SK-N-DZ (cell line): ENCODE measurements at regions not wholly inside any gene's neighbourhood (a gene's known extent, or its start where the extent isn't known, plus 50 kb on each side); places are given as distances from the start of the nearest gene placed in this dataset.

Source experiments
- DNase-seq: peaks from one replicate; pipeline ENCODE4 v3.0.0-alpha.2; 2015; ENCODE audit warnings: low spot score

DNA sequence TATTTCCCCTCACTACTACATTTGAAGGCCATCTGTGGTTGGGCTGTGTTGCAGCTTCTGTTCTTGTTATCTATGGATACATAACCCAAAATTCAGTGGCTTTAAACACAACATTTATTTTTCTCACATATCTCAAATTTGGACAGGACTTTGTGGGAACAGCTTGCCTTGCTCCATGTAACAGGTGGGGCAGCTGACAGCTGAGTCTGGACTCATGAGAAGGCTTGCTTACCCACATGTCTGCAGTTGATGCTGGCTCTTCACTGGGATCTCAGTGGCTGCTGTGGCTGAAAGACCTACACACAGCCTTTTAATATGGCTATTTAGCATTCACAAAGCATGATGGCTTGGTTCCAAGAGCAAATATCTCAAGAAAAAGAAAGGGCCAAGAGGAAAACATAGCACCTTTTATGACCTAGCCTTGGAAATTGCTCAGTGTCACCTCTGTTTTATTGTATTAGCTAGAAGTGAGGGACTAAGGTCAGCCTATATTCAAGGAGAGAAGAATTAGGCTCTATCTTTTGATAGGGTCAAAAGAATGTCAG is 296.8 kb upstream of the ZNF521 start:
- no peak for DNase-seq

DNA sequence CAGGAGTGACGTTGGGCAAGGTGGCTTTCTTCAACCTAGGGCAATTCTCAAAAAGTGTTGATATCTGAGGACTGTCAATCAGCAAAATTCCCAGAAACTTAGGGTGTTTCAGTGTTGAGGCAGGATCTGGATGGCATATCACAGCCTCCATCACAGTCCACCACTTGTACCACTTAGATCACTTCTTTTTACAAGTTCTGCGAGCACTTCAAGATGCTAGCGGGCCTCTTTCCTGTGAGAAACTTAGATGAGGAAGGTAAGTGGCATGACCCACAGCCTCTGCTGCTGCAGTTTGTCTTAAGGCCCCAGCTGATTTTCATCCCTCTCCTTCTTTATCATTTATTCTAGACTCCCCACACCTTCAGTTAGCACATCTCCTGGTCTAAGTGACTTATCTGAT is 295.4 kb upstream of the ZNF521 start:
- no peak for DNase-seq

DNA sequence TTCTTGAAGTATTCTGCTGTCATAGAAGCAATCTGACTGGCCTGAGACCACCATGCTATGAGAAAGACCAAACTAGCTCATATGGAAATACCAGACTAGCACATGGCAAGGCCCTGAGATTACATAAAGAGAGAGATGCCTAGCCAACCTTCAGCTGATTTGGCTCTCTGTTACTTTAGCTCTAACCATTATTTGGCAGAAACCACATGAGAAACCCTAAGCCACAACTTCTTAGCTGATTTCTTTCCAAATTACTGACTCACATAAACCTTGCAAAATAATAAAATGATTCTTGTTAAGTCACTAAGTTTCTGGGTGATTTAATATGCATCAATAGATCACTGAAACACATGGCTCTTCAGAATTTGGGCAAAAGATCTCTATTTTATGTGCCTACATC is 295.0 kb upstream of the ZNF521 start:
- DNase-seq = no peak

DNA sequence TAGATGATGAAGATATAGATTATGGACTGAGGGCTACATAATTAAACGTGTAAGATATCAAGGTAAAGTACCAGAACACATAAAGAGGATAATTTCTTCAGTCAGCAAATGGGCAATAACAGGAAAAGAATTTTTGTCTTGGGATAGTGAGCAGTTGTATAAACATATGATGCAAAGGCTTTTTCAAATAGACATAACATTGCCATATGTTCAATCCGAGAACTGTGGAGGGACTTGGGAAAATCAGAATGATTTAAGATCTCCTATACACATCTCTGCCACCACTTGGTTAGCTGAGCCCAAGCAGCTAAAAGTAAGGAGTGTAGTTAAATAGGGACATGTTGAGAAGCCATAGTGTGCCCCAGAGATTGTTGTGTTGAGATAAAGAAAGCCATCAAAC is 287.6 kb upstream of the ZNF521 start:
- DNase-seq = no peak

DNA sequence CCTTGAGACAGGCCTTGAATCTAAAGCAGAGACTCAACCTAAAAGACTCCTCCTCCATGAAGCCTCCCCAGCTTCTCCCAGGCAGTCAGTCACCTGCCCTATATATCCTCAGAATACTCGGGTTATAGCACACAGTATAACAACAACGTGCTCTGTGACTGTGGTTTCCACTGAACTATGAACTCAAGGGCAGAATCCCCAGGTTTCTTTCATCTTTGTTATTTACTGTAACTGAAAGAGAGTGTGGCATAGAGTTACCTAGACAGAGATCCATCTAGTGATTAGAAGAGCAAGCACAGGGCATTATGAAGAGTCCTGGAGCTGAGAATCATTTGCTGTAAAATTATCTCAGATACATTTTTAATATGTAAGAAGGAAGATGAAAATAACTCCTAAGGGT is 281.6 kb upstream of the ZNF521 start:
- no peak for DNase-seq

DNA sequence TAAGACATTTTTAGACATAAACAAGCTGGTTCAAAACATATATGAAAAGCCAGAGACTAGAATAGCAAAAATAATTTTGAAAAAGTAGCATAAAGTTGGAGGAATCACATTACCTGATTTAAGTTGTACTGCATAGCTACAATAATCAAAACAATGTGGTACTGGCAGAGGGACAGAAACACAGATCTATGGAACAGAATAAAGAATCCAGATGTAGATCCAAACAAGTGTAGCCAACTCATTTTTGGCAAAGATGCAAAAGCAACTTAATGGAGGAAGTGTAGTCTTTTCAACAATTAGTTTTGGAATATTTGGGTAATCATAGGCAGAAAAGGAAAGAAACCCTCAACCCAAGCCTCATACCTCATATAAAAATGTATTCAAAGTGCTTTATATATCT is 278.7 kb upstream of the ZNF521 start:
- DNase-seq = no peak

DNA sequence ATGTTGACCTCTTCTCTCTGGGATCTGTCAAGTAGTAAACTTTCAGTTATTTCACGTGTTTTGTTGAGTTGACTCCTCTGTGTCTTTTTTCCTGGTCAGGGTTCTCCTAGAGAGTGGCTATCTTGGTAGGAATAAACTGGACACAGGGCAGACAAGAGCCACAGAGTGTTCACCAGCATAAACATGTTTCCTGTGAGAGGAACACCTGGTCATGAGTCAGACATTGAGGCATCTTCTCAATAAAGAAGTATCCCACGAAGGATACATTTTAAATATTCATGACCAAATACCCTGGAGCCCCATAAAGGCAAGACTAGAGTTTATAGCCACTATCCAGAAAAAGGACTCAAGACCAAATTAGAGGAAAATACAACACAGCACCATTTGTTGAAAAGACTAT is 269.7 kb upstream of the ZNF521 start:
- DNase-seq = no peak

DNA sequence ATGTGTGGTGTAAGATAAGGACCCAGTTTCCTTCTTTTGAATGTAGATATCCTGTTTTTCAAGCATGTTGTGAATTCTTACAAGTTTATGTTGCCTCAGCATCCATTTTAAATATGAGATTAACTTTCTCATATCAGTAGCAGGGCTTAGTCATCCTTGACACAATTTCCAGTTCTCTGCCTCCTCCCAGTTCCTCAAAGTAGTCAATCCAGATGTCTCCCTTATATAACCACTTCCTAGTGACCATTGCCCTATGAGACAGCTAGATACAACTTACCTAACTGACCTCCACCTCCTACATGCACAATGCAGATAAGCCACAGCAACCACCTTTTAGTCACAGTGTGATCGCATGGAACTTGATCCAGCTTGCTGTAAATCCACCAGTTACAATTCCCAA is 269.2 kb upstream of the ZNF521 start:
- no peak for DNase-seq

DNA sequence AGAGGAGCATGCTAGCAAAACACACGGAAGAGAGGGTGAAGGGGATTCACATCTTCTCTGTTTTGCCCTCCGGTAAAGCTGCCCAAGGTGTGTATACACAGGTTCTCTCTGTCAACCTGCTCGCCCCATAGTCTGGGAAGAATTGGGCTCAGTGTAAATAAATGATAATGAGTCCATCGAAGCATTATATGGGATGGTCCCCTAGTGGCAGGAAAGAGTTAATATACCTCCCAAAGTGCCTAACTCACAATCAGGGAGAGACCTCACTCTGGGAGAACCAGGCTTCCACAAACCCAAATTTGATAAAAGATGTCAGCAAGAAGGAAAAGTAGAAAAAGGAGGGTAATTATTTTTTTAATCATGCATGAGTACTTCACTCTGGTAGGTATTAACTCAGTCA is 262.2 kb upstream of the ZNF521 start:
- DNase-seq = no peak

DNA sequence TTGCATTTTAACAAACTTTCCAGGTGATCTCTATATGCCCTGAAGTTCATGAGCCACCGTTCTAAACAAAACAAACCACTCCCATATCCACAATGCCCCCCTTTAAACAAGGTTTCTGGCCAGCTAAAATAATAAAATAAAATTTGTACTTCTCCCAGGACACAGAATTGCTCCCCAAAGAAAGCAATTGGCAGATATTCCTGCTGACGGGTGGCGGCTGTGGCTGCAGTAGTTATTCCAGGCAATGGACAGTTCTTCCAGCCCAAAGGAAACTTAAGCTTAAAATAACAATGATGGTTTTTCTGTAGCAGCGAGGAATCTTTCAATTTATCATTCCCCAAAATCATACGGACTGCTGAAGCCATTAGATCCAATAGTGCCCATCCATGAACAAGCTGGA is 260.5 kb upstream of the ZNF521 start:
- no peak for DNase-seq

DNA sequence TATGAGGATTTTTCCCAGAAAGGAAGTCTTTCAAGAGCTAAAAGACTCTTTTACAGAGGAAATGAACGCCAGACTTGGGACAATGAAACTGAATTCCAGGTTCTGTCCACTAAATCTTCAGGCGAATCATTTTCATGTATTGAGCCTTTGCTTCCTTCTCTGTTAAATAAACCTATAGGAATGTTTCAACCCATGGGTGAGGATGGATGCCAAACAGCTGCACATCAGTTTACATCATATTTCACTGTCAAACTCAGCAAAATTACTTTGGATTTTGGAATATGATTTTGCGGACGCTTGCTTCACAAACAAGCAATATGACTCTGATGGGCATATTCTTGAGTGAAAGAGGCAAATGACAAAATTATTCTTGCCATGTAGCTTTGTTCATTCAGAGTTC is 256.1 kb upstream of the ZNF521 start:
- no peak for DNase-seq

DNA sequence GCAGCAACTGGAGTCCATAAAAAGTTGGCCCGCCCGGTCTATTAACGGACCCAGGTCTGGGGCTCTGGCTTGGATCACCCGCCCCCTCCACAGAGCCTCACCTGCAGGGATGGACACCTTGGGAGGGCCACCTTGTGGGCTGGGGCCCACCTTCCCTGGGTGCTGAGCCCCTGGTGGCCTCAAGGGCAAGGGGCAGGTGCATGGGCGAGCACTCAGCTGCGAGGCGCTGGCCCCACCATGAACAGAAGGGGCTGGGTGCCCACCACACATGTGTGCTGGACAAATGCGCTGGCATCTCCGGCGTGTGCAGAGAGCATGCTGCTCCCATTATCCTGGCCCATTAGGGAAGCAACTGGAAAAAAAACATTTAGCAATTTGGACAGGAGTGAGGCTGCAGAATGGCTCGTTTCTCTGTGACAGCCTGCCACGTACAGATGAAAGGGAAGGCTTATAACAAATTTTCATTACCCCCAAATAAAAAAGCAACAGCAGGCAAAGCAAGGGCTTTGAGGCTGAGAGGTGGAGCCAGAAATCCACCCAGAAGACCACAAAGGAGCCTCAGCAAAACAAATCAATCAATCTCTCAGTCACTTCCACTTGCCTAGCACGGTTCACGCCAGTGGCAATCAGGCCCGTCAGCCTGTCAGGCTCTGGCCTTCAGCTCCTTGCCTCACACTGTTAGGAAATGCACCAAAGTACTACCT is 253.1 kb upstream of the ZNF521 start:
- DNase-seq = no peak

DNA sequence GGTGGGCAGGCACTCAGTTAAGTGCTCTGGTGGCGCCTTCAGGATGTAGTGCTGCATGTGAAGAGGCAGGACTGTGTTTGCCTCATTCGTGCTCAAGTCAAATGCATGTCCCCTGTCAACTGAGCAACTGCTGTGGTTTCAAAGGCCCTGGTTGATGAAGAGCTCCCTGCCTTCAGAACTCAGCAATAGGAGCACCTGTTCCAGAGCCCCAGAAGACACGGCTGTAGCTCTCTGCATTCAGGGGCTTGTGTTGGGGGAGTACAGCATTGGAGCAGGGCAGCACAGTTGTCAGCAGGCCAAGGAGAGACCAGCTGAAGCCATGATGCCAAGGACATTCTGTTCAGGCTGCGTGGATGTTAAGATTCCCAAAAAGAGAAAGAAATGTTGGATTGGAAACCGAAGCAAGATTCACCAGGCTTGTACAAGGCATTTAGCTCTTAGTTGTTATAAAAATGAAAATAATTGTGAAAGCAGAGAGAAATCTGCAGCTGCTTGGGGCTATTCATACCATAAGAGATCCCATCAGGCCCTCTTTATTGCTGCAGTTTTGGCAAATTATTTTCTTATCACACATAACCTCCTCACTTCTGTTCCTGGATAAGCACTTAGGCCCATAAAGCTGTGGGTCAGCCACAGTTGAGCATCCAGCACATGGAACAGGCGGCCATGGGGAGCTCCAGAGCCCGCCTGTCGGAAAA is 252.4 kb upstream of the ZNF521 start:
- no peak for DNase-seq

DNA sequence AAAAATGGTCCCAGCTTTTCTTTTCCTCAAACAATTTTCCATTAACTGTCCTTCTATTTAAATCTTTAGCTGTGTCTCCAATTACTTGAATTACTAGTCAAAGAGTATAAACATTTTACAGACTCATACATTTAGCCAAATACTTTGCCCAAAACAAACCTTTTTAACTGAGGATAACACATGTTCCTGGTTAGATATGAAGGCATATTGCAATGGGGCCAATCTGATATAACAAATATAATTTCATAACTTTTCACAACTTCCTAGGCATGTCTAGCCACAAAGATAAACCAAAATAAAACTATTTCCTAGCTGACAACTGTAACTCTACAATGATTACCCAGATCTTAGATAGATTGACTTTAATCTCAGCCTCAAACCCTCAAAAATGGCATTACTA is 247.5 kb upstream of the ZNF521 start:
- no peak for DNase-seq

DNA sequence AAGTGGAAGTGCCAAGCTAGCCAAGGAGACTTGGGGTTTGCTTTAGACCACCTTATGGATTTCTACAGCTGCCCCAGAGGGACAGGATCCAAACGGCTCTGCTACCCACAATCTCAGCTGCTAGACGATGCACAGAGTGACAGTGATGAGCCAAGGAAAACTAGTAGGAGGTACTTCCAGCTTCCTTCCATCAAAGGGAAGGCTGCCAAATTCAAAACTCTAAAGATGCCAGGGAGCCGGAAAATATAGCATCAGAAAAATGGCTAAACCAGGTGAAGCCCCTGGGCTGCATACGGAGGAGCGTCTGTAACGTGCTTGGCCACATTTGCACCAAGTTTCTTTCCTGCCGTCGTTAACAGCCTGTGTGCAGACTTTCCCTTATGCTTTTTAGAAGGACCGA is 245.5 kb upstream of the ZNF521 start:
- no peak for DNase-seq

DNA sequence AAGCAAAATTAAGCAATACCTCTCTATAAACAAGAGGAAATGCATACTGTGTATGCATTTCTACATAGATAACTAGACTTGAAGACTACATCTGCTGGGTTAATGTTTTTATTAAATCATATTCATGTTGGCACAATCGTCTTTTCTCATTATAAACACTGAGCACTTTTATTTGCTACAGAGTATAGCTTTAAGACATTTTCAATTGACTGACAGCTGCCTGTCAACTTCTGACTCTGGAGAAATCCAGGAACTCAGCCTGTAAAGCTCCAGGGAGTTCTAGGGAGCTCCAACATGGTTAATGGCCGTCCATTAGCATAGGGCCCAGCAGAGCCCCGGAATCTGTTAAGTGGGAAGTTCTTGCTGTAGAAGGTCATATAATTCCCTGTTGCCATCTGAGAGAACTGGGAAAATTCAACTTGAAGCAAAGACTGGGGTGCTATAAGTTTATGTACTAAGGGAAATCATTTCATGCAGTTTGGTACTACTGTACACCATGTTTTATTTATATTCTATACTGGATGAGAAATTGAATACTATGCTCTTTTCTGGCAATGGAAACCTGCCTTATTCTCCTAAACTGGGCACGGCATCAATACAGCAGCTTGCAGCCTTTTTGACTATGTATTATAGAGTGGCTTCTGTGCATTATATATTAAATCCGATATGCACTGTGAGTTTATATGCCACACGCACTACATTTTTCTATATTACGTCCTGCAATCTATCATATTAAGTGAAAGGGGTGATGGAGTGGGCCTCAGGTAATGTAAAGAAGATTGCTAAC is 243.5 kb upstream of the ZNF521 start:
- DNase-seq = no peak

DNA sequence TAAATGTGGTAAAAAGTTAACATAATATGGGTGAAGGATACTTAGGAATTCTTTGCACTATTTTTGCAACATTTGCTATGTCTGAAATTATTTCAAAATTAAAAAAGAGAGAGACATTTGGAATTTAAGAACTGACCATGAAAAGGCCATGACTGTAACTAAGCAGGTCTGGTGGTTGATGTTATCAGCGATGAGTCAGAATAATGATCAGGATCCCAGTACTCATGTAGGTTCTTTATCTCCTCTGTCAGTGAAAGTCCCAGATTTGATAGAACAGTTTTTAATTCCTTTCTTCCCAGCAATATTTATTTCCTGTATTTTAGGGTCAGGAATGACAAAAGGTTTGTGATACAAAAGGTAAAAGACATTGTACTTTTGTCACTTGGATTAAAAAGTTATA is 242.4 kb upstream of the ZNF521 start:
- no peak for DNase-seq

DNA sequence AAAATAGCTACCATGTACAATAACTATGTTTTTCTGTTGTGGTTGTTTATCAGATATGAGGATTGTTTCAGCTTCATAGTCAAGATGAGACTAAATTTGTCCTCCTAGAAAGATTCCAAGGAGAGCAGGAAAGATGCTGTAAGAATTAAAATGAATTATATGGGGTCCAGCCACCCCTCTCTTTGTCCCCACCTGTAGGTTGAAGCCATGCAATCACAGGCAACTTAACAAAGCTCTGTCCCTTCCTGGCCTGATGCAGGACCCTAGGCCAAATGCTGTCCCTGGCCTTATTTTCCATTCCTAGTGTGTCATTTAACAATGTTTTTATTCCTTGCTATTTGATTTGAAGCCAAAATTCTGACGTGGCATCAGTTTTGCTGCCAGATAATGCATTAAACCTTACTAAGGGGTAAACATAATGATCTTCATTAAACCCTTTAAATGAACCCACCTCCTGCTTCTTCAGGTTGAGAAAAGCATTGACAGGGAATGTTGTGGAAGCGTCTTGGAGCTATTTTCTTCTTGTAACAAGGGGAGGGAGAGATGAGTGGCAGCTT is 240.9 kb upstream of the ZNF521 start:
- no peak for DNase-seq

DNA sequence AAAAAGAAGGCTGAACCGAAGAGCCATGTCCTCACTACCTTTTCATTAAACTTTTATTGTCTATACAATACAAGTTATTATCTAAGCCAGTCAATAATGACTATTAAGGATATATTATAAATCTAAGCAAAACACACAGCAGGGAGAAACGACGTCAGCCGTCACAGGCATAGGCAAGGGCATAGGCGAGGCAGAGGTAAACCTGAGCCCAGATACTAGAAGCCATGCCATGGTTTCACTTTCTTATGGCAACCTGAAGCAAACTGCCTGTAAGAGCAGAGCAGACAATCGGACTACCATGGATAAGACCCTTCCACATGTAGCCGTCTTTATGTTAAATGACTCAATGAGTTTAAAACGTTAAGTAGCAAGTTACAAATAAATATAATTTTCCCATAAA is 238.5 kb upstream of the ZNF521 start:
- no peak for DNase-seq

DNA sequence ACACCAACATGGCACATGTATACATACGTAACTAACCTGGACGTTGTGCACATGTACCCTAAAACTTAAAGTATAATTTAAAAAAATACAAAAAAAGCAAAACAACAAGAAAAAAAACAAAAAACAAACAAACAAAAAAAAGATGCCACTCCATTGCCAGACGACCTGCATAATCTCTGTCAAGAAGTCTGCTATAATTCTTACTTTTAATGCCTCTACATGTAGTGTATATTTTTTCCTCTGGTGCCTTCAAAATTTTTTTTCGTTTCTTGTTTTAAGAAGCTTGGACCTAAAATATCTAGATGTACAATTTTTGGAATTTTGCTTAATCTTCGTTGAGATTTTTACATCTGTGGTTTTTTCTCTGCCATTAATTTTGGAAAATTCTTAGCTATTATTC is 235.6 kb upstream of the ZNF521 start:
- no peak for DNase-seq

DNA sequence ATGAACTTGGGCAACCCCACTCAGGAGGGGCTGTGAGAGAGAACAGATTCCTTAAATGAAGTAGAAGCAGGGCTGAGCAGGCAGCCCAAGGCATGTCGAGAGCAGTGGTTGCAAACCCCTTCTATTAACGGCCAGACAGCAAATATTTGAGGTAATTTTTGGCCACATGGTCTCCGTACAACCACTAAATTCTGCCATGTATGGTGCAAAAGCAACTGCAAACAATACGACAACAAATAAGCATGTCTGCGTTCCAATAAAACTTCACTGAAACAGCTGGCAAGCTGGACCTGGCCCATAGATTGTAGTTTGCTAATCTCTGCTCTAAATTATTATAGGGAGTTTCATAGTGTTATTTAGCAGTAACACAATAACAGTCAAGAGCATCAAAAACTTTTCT is 217.0 kb upstream of the ZNF521 start:
- no peak for DNase-seq
